Liver (tissue), 3 donors: ENCODE measurements at regions not wholly inside any gene's neighbourhood (a gene's known extent, or its start where the extent isn't known, plus 50 kb on each side); places are given as distances from the start of the nearest gene placed in this dataset.

Experiments
- EGR1 ChIP-seq, 2 donors: IDR thresholded peaks; 2 replicates each; pipeline ENCODE4 v1.6.1; 2016 to 2018; ENCODE audit warnings: antibody characterized with exemption in 2 of 2, low read depth in 2 of 2
- FOXA1 ChIP-seq: IDR thresholded peaks from 2 replicates; pipeline ENCODE4 v1.6.1; 2016; ENCODE audit warnings: antibody characterized with exemption
- GABPA ChIP-seq, 2 donors: IDR thresholded peaks in 1 of 2; conservative IDR thresholded peaks in 1 of 2; 2 replicates each; pipeline ENCODE4 v1.6.1; 2016; ENCODE audit warnings: antibody characterized with exemption in 2 of 2, mild to moderate bottlenecking in 1 of 2, moderate library complexity in 1 of 2
- HNF4A ChIP-seq, 2 donors: conservative IDR thresholded peaks; 2 replicates each; pipeline ENCODE4 v1.6.1; 2016; ENCODE audit warnings: antibody characterized with exemption in 2 of 2, mild to moderate bottlenecking in 2 of 2
- JUND ChIP-seq, 2 donors: IDR thresholded peaks; 2 replicates each; pipeline ENCODE4 v1.6.1; 2016; ENCODE audit warnings: antibody characterized with exemption in 2 of 2
- RAD21 ChIP-seq, 2 donors: IDR thresholded peaks; 2 replicates each; pipeline ENCODE4 v1.6.1; 2016; ENCODE audit warnings: antibody characterized with exemption in 2 of 2, mild to moderate bottlenecking in 2 of 2
- SP1 ChIP-seq: IDR thresholded peaks from 2 replicates; pipeline ENCODE4 v1.6.1; 2018; ENCODE audit warnings: antibody characterized with exemption, mild to moderate bottlenecking
- TAF1 ChIP-seq: conservative IDR thresholded peaks from 2 replicates; pipeline ENCODE4 v1.6.1; 2016; ENCODE audit warnings: antibody characterized with exemption, mild to moderate bottlenecking
- YY1 ChIP-seq: IDR thresholded peaks from 2 replicates; pipeline ENCODE4 v1.6.1; 2016; ENCODE audit warnings: antibody characterized with exemption, mild to moderate bottlenecking
- TF ChIP-seq, protein P1 (sequence below): IDR thresholded peaks from 2 replicates; pipeline ENCODE4 v1.6.1; 2016; ENCODE audit warnings: antibody characterized with exemption, mild to moderate bottlenecking
- TF ChIP-seq, protein P2 (sequence below): IDR thresholded peaks from 2 replicates; pipeline ENCODE4 v1.6.1; 2016; ENCODE audit warnings: antibody characterized with exemption
- TF ChIP-seq, protein P3 (sequence below): fragments of 150-350 bp; IDR thresholded peaks from 2 replicates; pipeline ENCODE4 v1.5.1; 2017; ENCODE audit warnings: improper control_type of control experiment, low read depth, low read length; ENCODE audit not compliant: missing input control
- TF ChIP-seq, protein P4 (sequence below): IDR thresholded peaks from 2 replicates; pipeline ENCODE4 v1.6.1; 2016; ENCODE audit warnings: antibody characterized with exemption
- TF ChIP-seq, protein P5 (sequence below): IDR thresholded peaks from 2 replicates; pipeline ENCODE4 v1.6.1; 2016; ENCODE audit warnings: antibody characterized with exemption
- donor health status: healthy.
- donor health status: healthy.

DNA sequence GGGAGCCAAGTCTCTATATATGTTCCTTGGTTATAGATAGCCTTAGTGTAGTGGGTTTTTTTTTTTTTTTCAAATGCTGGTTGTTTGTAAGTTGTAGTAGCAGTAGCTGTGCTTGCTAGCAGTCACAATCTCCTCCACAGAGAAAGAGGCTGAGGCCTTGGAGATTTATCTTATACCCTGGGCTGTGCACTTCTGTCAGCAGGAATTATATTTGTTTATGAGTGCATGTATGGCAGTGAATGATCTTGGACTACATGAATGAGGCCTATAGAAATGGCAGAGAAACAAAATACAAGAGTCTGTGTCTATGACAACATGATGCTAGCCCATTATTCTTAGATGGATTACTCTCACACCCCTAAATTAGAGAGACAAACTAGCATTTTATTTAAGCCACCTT is 1674.2 kb upstream of the ADGRL3 start:
- TF ChIP-seq, protein P1, sequence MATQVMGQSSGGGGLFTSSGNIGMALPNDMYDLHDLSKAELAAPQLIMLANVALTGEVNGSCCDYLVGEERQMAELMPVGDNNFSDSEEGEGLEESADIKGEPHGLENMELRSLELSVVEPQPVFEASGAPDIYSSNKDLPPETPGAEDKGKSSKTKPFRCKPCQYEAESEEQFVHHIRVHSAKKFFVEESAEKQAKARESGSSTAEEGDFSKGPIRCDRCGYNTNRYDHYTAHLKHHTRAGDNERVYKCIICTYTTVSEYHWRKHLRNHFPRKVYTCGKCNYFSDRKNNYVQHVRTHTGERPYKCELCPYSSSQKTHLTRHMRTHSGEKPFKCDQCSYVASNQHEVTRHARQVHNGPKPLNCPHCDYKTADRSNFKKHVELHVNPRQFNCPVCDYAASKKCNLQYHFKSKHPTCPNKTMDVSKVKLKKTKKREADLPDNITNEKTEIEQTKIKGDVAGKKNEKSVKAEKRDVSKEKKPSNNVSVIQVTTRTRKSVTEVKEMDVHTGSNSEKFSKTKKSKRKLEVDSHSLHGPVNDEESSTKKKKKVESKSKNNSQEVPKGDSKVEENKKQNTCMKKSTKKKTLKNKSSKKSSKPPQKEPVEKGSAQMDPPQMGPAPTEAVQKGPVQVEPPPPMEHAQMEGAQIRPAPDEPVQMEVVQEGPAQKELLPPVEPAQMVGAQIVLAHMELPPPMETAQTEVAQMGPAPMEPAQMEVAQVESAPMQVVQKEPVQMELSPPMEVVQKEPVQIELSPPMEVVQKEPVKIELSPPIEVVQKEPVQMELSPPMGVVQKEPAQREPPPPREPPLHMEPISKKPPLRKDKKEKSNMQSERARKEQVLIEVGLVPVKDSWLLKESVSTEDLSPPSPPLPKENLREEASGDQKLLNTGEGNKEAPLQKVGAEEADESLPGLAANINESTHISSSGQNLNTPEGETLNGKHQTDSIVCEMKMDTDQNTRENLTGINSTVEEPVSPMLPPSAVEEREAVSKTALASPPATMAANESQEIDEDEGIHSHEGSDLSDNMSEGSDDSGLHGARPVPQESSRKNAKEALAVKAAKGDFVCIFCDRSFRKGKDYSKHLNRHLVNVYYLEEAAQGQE: no peak
- TF ChIP-seq, protein P2, sequence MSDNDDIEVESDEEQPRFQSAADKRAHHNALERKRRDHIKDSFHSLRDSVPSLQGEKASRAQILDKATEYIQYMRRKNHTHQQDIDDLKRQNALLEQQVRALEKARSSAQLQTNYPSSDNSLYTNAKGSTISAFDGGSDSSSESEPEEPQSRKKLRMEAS: no peak
- TF ChIP-seq, protein P3, sequence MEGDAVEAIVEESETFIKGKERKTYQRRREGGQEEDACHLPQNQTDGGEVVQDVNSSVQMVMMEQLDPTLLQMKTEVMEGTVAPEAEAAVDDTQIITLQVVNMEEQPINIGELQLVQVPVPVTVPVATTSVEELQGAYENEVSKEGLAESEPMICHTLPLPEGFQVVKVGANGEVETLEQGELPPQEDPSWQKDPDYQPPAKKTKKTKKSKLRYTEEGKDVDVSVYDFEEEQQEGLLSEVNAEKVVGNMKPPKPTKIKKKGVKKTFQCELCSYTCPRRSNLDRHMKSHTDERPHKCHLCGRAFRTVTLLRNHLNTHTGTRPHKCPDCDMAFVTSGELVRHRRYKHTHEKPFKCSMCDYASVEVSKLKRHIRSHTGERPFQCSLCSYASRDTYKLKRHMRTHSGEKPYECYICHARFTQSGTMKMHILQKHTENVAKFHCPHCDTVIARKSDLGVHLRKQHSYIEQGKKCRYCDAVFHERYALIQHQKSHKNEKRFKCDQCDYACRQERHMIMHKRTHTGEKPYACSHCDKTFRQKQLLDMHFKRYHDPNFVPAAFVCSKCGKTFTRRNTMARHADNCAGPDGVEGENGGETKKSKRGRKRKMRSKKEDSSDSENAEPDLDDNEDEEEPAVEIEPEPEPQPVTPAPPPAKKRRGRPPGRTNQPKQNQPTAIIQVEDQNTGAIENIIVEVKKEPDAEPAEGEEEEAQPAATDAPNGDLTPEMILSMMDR: no peak
- TF ChIP-seq JUND (IDR thresholded peaks at IDR 0.05): no peak
- no peak for TF ChIP-seq RAD21 (IDR thresholded peaks at IDR 0.05)
- TF ChIP-seq, protein P4, sequence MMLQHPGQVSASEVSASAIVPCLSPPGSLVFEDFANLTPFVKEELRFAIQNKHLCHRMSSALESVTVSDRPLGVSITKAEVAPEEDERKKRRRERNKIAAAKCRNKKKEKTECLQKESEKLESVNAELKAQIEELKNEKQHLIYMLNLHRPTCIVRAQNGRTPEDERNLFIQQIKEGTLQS: no peak
- TF ChIP-seq TAF1: no peak
- no peak for TF ChIP-seq HNF4A (conservative IDR thresholded peaks at IDR 0.05)
- no peak for TF ChIP-seq GABPA (IDR thresholded peaks at IDR 0.05 in 1 of 2, conservative IDR thresholded peaks at IDR 0.05 in 1 of 2)
- no peak for TF ChIP-seq FOXA1
- TF ChIP-seq YY1: no peak
- no peak for TF ChIP-seq EGR1 (IDR thresholded peaks at IDR 0.05; ENCODE audit: low read depth in 2 of 2)
- TF ChIP-seq SP1: no peak
- TF ChIP-seq, protein P5, sequence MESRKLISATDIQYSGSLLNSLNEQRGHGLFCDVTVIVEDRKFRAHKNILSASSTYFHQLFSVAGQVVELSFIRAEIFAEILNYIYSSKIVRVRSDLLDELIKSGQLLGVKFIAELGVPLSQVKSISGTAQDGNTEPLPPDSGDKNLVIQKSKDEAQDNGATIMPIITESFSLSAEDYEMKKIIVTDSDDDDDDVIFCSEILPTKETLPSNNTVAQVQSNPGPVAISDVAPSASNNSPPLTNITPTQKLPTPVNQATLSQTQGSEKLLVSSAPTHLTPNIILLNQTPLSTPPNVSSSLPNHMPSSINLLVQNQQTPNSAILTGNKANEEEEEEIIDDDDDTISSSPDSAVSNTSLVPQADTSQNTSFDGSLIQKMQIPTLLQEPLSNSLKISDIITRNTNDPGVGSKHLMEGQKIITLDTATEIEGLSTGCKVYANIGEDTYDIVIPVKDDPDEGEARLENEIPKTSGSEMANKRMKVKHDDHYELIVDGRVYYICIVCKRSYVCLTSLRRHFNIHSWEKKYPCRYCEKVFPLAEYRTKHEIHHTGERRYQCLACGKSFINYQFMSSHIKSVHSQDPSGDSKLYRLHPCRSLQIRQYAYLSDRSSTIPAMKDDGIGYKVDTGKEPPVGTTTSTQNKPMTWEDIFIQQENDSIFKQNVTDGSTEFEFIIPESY: no peak
